Lung (tissue), 11 donors: ENCODE measurements at regions not wholly inside any gene's neighbourhood (a gene's known extent, or its start where the extent isn't known, plus 50 kb on each side); places are given as distances from the start of the nearest gene placed in this dataset.
"Not testable (repeated sequence)": the region's sequence is repeated elsewhere in the genome, so short reads cannot be mapped to it uniquely, and the experiment has no call there.

Experiments
- ATAC-seq: fragments of 200-7000 bp; cut with Tn5 transposase; one replicate; pipeline ENCODE4 v1.9.1; 2020; ENCODE audit warnings: moderate number of reproducible peaks; ENCODE audit not compliant: insufficient read depth, low FRiP score
- DNase-seq, 3 donors: peaks; one replicate each; pipeline ENCODE4 v3.0.0-alpha.2; 2013 to 2017
- H3K27ac ChIP-seq, 2 donors: one replicate each; pipeline ENCODE4 v1.5.1; 2013; ENCODE audit warnings: mild to moderate bottlenecking in 2 of 2, moderate library complexity in 2 of 2, control low read depth in 1 of 2, inconsistent platforms in 1 of 2, low read depth in 1 of 2, low read length in 1 of 2
- H3K27me3 ChIP-seq, 3 donors: one replicate each; pipeline ENCODE4 v1.5.1; 2013; ENCODE audit warnings: low read length in 2 of 3; ENCODE audit not compliant: control insufficient read depth in 3 of 3, insufficient read depth in 3 of 3
- H3K36me3 ChIP-seq, 4 donors: one replicate each; pipeline ENCODE4 v1.5.1; 2013; ENCODE audit warnings: low read length in 4 of 4, mild to moderate bottlenecking in 1 of 4, moderate library complexity in 1 of 4; ENCODE audit not compliant: control insufficient read depth in 4 of 4, insufficient read depth in 4 of 4
- H3K4me1 ChIP-seq, 5 donors: one replicate each; pipeline ENCODE4 v1.5.1; 2013; ENCODE audit warnings: low read length in 5 of 5, mild to moderate bottlenecking in 2 of 5, moderate library complexity in 1 of 5; ENCODE audit not compliant: control insufficient read depth in 5 of 5, insufficient read depth in 5 of 5
- H3K4me3 ChIP-seq: one replicate; pipeline ENCODE4 v1.5.1; 2013; ENCODE audit warnings: mild to moderate bottlenecking, control low read depth, moderate library complexity
- H3K9ac ChIP-seq, 2 donors: one replicate each; pipeline ENCODE4 v1.5.1; 2013; ENCODE audit warnings: low read length in 2 of 2, control low read depth in 1 of 2; ENCODE audit not compliant: insufficient read depth in 1 of 2
- H3K9me3 ChIP-seq, 4 donors: one replicate each; pipeline ENCODE4 v1.5.1; 2013; ENCODE audit warnings: low read length in 3 of 4, mild to moderate bottlenecking in 1 of 4, moderate library complexity in 1 of 4; ENCODE audit not compliant: control insufficient read depth in 4 of 4, insufficient read depth in 3 of 4
- WGBS, 2 donors: extraction: QIAGEN DNeasy Blood & Tissue Kit; methylation state at CpG; one replicate each; pipeline ENCODE4 v1.1.7; 2013; 5-methylcytosine and 5-hydroxymethylcytosine counted together
- TF ChIP-seq, protein P1 (sequence below): IDR thresholded peaks from 2 replicates; pipeline ENCODE4 v1.5.1; 2012; ENCODE audit warnings: mild to moderate bottlenecking; ENCODE audit errors: control extremely low read depth, extremely low read depth
- donor health status: control.
- donor health status: control.
- donor health status: Bipolar disorder and iron deficiency.
- donor health status: healthy.
- donor health status: DM: yes; HTN: yes; CAD: no.

- no peaks in the 10 kb centered on the region for H3K9me3 ChIP-seq
- TF ChIP-seq, protein P1, sequence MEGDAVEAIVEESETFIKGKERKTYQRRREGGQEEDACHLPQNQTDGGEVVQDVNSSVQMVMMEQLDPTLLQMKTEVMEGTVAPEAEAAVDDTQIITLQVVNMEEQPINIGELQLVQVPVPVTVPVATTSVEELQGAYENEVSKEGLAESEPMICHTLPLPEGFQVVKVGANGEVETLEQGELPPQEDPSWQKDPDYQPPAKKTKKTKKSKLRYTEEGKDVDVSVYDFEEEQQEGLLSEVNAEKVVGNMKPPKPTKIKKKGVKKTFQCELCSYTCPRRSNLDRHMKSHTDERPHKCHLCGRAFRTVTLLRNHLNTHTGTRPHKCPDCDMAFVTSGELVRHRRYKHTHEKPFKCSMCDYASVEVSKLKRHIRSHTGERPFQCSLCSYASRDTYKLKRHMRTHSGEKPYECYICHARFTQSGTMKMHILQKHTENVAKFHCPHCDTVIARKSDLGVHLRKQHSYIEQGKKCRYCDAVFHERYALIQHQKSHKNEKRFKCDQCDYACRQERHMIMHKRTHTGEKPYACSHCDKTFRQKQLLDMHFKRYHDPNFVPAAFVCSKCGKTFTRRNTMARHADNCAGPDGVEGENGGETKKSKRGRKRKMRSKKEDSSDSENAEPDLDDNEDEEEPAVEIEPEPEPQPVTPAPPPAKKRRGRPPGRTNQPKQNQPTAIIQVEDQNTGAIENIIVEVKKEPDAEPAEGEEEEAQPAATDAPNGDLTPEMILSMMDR = no peak
- H3K27me3 ChIP-seq = no peaks in the 10 kb centered on the region
- 90 to 94% methylated on average over 5 of the region's 5 CpGs for WGBS, 2 donors
- ATAC-seq = no peak
- no peak for DNase-seq
- H3K4me1 ChIP-seq = peaks cover 0 to 7% (median 0%) of the 10 kb centered on the region in 5 donors
- H3K9ac ChIP-seq = no peak overlapping the region
- H3K27ac ChIP-seq = no peak overlapping the region
- no peaks in the 10 kb centered on the region for H3K36me3 ChIP-seq
- no peak overlapping the region for H3K4me3 ChIP-seq
Measured at GRCh38 chr6:15908871-15909270, 220.0 kb upstream of the MYLIP start.

GRCh38 chr6:15907914-15908518, 220.9 kb upstream of the MYLIP start:
- WGBS, 2 donors = 78 to 84% methylated on average over 11 of the region's 11 CpGs
- peak; percentile 20 to 51 (median 48) for DNase-seq
- TF ChIP-seq, protein P1 = no peak
- no peaks in the 10 kb centered on the region for H3K36me3 ChIP-seq
- H3K27ac ChIP-seq = no peak overlapping the region
- H3K4me1 ChIP-seq = peaks cover 0 to 7% (median 0%) of the 10 kb centered on the region in 5 donors
- no peaks in the 10 kb centered on the region for H3K9me3 ChIP-seq
- no peak for ATAC-seq
- H3K9ac ChIP-seq = no peak overlapping the region
- H3K4me3 ChIP-seq = no peak overlapping the region
- H3K27me3 ChIP-seq = no peaks in the 10 kb centered on the region

- not testable (repeated sequence) for H3K27ac ChIP-seq, H3K9me3 ChIP-seq, H3K4me1 ChIP-seq, H3K9ac ChIP-seq, H3K27me3 ChIP-seq, H3K4me3 ChIP-seq, ATAC-seq, H3K36me3 ChIP-seq, DNase-seq
- 59 to 74% methylated on average over 7 of the region's 7 CpGs for WGBS, 2 donors
Measured at GRCh38 chr6:15907220-15907913, 221.5 kb upstream of the MYLIP start.

GRCh38 chr6:15906420-15907016, 222.4 kb upstream of the MYLIP start:
- no peak overlapping the region for H3K27ac ChIP-seq
- DNase-seq = no peak

More at GRCh38 chr6:15906420-15907016, 222.4 kb upstream of the MYLIP start:
- Histone ChIP-seq H3K4me3 (no peak overlapping the region), H3K9me3 (no peaks in the 10 kb centered on the region), H3K27me3 (no peaks in the 10 kb centered on the region), H3K9ac (no peak overlapping the region), H3K36me3 (no peaks in the 10 kb centered on the region), H3K4me1 (peaks cover 0 to 7% (median 0%) of the 10 kb centered on the region in 5 donors)
- no peak for ATAC-seq
- WGBS, 2 donors = 90 to 91% methylated on average over 10 of the region's 10 CpGs
- TF ChIP-seq, protein P1 = no peak
